ENCODE measurements at regions not wholly inside any gene's neighbourhood (a gene's known extent, or its start where the extent isn't known, plus 50 kb on each side); places are given as distances from the start of the nearest gene placed in this dataset.

GRCh38 chr3:167895178-167895577, 159.7 kb downstream of the SERPINI1 start:
- TF ChIP-seq CTCF (IDR thresholded peaks at IDR 0.05; ENCODE audit: low read depth, low read length): no peak
- no peak for TF ChIP-seq EZH2phosphoT487 (IDR thresholded peaks at IDR 0.05; ENCODE audit: low read depth)
